Panc1 (cell line): ENCODE measurements at regions not wholly inside any gene's neighbourhood (a gene's known extent, or its start where the extent isn't known, plus 50 kb on each side); places are given as distances from the start of the nearest gene placed in this dataset.

Experiments
- ATAC-seq: fragments of 200-7000 bp; cut with Tn5 transposase; 2 replicates; pipeline ENCODE4 v1.9.1; 2020; ENCODE audit warnings: mild to moderate bottlenecking, moderate library complexity
- BruUV-seq: library from RNA; stranded (reverse); fragments of 400-500 nt; replicated peaks from 2 replicates; lab custom pipeline; 2021; lab: Mats Ljungman, UMichigan
- CTCF ChIA-PET: fragments of 300-600 bp; sonication (Branson Sonifier 250); formaldehyde crosslinking; loops from one replicate; lab custom pipeline; 2022; ENCODE audit warnings: antibody characterized with exemption; lab: Charles Lee
- POLR2A ChIA-PET: fragments of 300-600 bp; sonication (Branson Sonifier 250); formaldehyde crosslinking; loops from one replicate; lab custom pipeline; 2022; ENCODE audit warnings: antibody characterized with exemption; lab: Charles Lee
- DNase-seq: peaks from one replicate; pipeline ENCODE4 v3.0.0-alpha.2; 2010; ENCODE audit warnings: low read depth, low spot score
- H3K27ac ChIP-seq: 2 replicates; pipeline ENCODE4 v1.5.1; 2011; ENCODE audit warnings: mild to moderate bottlenecking, low read length, inconsistent platforms
- H3K27me3 ChIP-seq: fragments of 200-500 bp; sonication (Bioruptor generic); 2 replicates; pipeline ENCODE4 v1.6.0; 2014; ENCODE audit warnings: low read length, inconsistent platforms; ENCODE audit not compliant: control insufficient read depth, insufficient read depth
- H3K36me3 ChIP-seq: fragments of 200-500 bp; sonication (Bioruptor generic); 2 replicates; pipeline ENCODE4 v1.5.1; 2014; ENCODE audit warnings: inconsistent platforms, mild to moderate bottlenecking, low read length, moderate library complexity; ENCODE audit not compliant: control insufficient read depth, insufficient read depth
- H3K4me1 ChIP-seq: 2 replicates; pipeline ENCODE4 v1.5.1; 2011; ENCODE audit warnings: inconsistent platforms, mild to moderate bottlenecking, low read length, moderate library complexity; ENCODE audit not compliant: control insufficient read depth, insufficient read depth
- H3K4me3 ChIP-seq, 2 experiments: 2 replicates each; pipeline ENCODE4 v1.5.1; 2011 to 2012; ENCODE audit warnings: low read depth in 2 of 2, low read length in 2 of 2, mild to moderate bottlenecking in 2 of 2, inconsistent platforms in 1 of 2, moderate library complexity in 1 of 2
- H3K9me3 ChIP-seq: fragments of 200-500 bp; sonication (Bioruptor generic); 2 replicates; pipeline ENCODE4 v1.5.1; 2014; ENCODE audit warnings: low read depth, mild to moderate bottlenecking, inconsistent platforms, low read length, moderate library complexity; ENCODE audit not compliant: control insufficient read depth, insufficient read depth
- CTCF ChIP-seq: fragments of 450-650 bp; IDR thresholded peaks from 2 replicates; pipeline ENCODE4 v1.5.1; 2017; ENCODE audit warnings: mild to moderate bottlenecking
- POLR2AphosphoS5 ChIP-seq: IDR thresholded peaks from 2 replicates; pipeline ENCODE4 v1.6.1; 2012; ENCODE audit warnings: mild to moderate bottlenecking, low read depth, low read length, moderate library complexity
- REST ChIP-seq, 2 experiments: IDR thresholded peaks; 2 replicates each; pipeline ENCODE4 v1.6.1; 2011 to 2012; ENCODE audit warnings: low read depth in 2 of 2, control low read depth in 1 of 2, low read length in 1 of 2, mild to moderate bottlenecking in 1 of 2, moderate library complexity in 1 of 2; ENCODE audit not compliant: insufficient read depth in 1 of 2
- SIN3A ChIP-seq: IDR thresholded peaks from 2 replicates; pipeline ENCODE4 v1.6.1; 2012; ENCODE audit warnings: low read depth, mild to moderate bottlenecking, low read length, moderate library complexity, borderline replicate concordance; ENCODE audit not compliant: insufficient read depth
- TCF7L2 ChIP-seq: IDR thresholded peaks from 2 replicates; pipeline ENCODE4 v1.6.1; 2011; ENCODE audit warnings: mild to moderate bottlenecking, low read depth, low read length, inconsistent platforms
- in situ Hi-C: cut with HindIII; loops from 2 replicates; pipeline ENCODE4 v1.10.0; 2016; ENCODE audit warnings: low sequenced_read_pairs, low pct_unique_long_range_greater_than_20kb
- intact Hi-C: fragments of 100-400 bp; cut with micrococcal nuclease; formaldehyde crosslinking; loops from one replicate; pipeline ENCODE4 v1.10.0; 2022; ENCODE audit not compliant: unreplicated experiment

GRCh38 chr10:129136951-129137350 lies 330.1 kb upstream of the MGMT start:
- POLR2A ChIA-PET, result no interaction called here

GRCh38 chr10:129140921-129141885 lies 325.8 kb upstream of the MGMT start:
- POLR2A ChIA-PET, result no interaction called here
- in situ Hi-C loops (no loop called here), intact Hi-C loops (no loop called here)
- H3K36me3 ChIP-seq, result no peaks in the 10 kb centered on the region
- H3K9me3 ChIP-seq, result no peaks in the 10 kb centered on the region
- CTCF ChIA-PET, result no interaction called here
- ATAC-seq (no peak), DNase-seq (no peak)
- H3K27me3 ChIP-seq, result peaks cover 12% of the 10 kb centered on the region; the same call in 1 of the 2 replicates
- H3K4me3 ChIP-seq, result no peak overlapping the region
- no peaks in the 10 kb centered on the region for H3K4me1 ChIP-seq
- BruUV-seq, result no TSS peak
- no peak overlapping the region for H3K27ac ChIP-seq
- TF ChIP-seq SIN3A (no peak), TCF7L2 (no peak), CTCF (no peak), REST (IDR thresholded peaks at IDR 0.05; ENCODE audit: insufficient read depth in 1 of 2, low read depth in 2 of 2, low read length in 1 of 2) (no peak)

More at GRCh38 chr10:129136951-129137350, 330.1 kb upstream of the MGMT start:
- H3K27ac ChIP-seq, result no peak overlapping the region
- intact Hi-C loops, result no loop called here
- in situ Hi-C loops, result no loop called here
- DNase-seq (no peak), ATAC-seq (no peak)
- H3K27me3 ChIP-seq, result peaks cover 14% of the 10 kb centered on the region
- BruUV-seq, result no TSS peak
- no peaks in the 10 kb centered on the region for H3K36me3 ChIP-seq
- no peaks in the 10 kb centered on the region for H3K4me1 ChIP-seq
- no peaks in the 10 kb centered on the region for H3K9me3 ChIP-seq
- H3K4me3 ChIP-seq, result no peak overlapping the region
- no peak for TF ChIP-seq POLR2AphosphoS5
- no peak for TF ChIP-seq REST (IDR thresholded peaks at IDR 0.05; ENCODE audit: insufficient read depth in 1 of 2, low read depth in 2 of 2, low read length in 1 of 2)
- no peak for TF ChIP-seq CTCF
- no peak for TF ChIP-seq TCF7L2
- no peak for TF ChIP-seq SIN3A
- CTCF ChIA-PET, result no interaction called here
